SHP77 (cell line): ENCODE measurements at regions not wholly inside any gene's neighbourhood (a gene's known extent, or its start where the extent isn't known, plus 50 kb on each side); places are given as distances from the start of the nearest gene placed in this dataset.

Experiments
- DNase-seq, 2 experiments: peaks; one replicate each; lab custom pipeline; 2025; lab: John Stamatoyannopoulos, UW

DNA sequence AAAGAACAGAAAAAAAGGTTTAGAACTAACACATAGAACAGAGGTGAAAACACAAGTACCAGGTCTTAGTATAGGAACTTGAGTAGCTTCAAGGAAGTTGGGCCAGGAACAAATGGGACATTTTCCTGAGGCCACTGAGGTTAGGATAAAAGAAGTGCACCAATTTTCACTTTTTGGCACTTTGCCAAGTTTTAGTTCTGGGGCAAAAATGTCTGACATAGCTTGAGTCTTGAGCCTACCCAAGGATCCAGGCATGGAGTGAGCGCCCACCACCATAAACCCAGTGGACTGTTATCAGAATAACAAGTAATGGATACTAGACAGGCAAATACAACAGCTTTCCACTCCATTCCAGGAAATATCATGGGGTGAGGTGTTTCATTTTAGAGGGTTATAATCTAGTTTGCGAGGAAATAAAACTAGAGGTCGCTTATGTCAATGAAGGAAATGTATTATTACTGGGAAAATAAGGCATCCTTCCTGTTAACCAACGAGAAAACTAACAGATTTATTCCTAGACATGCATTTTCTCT is 199.7 kb upstream of the HMGA2 start:
- DNase-seq, result no peak

DNA sequence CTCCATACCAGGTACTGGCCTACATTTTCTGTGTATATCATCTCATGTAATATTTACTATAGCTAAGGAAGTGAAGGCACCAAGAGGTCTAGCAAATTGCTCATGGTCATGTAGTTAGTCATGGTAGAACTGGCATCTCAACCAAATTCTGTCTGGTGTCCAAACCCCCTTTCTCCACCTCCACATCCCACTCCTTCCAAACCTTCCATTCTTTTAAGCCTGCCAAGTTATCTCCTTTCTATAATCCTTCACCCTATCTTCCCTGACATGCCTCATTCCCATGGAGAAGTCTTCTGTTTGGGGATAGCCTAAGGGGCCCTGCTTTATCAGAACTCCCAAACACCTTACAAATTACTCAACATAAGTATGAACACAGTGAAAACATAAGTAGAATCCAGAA is 196.2 kb upstream of the HMGA2 start:
- no peak for DNase-seq

DNA sequence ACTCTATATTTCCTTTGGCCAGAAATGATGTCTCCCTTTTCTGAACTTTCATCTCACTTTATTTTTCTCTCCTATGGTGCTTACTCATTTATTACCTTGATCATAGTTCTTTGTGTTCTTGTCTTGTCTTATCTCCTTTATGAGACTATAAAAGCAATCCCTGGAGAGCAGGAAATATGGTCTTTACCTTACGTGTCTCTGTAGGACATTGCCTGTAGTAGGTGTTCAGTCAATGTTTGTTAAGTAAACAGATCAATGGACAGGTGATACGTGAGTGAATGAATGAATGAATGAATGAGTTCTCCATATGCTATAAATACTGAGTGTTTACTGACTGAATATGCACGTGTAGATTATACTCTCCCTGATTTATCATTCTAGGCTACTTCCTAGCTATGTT is 193.7 kb upstream of the HMGA2 start:
- no peak for DNase-seq

DNA sequence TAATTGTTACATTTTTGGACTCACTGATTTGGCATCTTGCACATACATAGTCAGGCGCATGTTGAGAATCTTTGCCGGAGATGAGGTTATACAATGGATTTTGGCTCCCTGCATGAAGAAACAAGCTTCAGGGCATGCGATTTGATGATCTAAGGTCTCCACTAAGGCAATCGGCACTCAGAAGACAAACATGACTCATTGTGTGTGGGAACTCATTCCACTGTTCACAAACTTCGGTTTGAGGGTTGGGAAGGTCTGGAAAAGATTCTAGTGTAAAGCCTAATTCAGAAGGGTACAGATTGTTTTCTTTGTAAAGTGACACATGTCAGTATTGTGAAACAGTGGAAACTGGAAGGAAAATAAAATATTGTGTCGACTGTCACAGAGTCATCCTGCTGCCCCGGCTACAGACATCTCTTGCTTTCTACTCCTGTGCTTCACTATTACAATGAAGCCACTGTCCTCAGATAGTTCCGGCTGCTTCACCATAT is 192.6 kb upstream of the HMGA2 start:
- no peak for DNase-seq

DNA sequence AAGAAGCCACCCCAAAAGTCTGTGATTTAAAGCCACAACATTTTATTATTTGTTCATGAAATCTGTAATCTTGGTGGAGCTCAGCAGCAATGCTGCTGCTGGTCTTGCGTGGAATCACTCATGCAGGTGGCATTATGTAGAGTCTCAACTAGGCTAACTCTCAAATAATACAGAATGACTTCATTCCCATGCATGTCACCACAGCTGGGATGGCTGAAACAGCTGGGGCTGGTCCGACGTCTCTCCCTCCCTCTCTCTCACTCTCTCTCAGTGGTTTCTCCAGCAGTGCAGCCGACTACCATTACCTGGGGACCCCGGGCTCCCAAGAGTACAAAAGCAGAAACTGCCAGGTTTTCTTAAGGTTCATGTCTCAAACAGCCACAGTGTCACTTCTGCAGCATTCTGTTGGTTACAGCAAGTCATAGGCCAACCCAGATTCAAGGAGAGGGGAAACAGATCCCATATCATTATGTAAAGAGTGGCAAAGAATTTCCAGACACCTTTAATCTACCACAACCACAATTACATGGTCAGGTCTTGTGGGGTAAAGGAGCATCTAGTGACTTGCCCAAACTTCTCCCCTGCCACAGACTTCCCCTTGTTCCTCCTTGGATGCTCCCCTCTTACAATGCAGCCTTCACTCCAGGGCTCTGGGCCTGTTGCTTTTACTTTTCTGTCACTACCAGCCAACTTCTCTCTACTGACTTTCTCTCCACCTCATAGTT is 192.0 kb upstream of the HMGA2 start:
- no peak for DNase-seq

DNA sequence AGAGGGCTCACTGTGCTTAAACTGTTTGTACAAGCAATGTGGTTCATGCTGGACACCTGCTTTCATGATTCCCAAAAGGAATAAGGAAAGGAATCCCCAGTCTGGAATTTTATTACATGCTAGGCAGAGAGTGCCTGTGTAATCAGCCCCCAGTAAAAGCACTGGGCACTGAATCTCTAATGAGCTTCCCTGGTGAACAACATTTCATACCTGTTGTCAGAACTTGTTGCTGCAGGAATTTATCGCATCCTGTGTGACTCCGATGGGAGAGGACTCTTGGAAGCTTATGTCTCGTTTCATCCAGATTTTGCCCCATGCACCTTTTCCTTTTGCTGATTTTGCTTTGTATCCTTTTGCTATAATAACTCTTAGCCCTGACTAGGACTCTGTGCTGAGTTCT is 190.2 kb upstream of the HMGA2 start:
- no peak for DNase-seq

DNA sequence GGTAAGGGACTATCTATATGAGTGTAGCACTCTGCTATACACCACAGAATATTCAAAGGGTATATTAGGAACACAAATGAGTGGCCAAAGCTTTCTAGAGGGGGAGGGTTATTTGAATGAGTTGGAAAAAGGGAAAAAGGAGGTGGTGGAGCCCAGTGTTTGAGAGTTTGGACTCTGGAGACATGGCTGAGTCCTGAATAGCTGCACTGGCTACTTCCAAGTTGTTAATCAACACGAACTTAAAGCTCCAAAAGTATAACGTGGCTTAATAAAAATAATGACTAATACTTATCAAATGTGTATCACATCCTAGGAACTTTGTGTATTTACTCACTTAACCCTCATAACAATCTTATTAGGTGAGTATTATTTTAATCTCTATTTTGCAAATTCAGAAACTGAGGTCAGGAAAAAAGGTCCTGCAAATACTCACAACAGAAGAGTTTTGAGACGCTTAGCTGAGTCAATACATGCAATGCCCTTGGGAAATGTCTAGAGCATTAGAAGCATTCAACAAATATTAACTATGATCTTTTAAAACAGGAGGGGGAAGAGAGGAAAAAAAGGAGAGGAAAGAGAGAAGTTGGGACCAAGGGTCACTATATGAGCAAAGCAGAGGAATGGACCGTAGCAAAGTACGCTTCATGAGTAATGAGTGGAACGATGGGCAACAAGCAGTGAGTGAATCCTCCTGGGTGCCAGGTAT is 189.5 kb upstream of the HMGA2 start:
- DNase-seq, result no peak

DNA sequence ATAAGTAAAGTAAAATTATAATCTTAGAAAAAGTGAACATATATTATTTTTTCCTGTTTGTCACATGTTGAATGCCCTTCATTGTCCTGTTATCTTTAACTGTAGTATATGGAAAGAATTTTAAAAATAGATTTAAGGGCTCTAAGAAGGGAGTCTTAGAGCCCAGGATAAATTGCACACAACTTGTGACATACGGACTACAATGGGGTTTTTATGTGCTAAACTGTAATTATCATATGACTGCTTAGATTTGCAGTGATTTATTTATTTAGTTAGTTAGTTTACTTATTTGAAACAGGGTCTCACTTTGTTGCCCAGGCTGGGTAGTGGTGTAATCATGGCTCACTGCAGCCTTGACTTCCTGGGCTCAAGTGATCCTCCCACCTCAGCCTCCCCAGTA is 187.8 kb upstream of the HMGA2 start:
- no peak for DNase-seq

DNA sequence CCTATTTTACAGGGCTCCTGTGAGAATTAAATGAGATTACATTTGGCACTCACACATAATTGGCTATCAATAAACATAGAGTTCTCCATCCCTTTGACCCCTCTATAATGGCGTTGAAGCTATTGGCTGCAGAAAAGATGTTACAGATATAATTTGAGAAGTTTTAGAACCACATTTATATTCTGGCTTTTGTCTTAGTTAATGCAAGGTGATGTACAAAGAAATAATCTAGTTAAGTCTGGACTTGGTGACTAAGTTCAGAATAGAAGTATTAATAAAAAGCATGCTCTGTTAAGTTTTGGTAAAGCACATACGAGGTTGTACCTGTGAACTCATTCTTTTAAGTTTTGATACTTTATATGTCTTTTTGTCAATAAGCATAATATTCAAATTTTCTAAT is 187.1 kb upstream of the HMGA2 start:
- DNase-seq, result no peak

DNA sequence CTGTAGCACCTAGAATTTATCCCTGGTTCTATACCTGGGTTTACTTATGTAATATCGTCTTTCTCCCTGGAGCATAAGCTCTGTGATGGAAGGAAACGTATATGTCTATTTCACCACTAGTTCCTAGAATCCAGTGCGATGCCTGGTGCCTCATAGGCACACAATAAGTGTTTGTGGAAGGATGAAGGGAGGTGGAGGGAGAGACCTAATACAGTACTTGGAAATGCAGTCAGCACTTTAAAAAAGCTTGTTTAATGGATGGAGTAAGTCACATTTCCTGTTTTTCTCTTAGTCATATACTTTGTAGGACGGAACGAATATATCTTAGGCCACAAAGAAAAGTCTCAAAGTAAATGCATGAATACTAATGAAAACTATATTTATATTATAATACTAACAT is 186.5 kb upstream of the HMGA2 start:
- no peak for DNase-seq

DNA sequence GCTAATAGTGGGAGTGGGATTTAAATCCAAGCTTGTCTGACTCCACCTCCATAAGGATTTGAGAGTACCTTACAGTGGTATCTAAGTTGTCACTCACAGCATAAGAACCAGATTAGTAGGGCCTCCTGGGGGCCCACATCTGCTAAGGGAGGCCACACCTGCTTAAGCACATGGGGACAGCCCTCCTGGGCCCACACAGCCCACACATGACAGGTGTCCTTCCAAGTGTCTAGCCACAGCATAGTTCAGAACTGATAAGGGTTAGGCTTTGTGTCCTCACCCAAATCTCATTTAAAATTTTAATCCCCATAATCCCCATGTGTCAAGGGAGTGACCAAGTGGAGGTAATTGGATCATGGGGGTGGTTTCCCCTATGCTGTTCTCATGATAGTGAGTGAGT is 186.0 kb upstream of the HMGA2 start:
- DNase-seq, result no peak

DNA sequence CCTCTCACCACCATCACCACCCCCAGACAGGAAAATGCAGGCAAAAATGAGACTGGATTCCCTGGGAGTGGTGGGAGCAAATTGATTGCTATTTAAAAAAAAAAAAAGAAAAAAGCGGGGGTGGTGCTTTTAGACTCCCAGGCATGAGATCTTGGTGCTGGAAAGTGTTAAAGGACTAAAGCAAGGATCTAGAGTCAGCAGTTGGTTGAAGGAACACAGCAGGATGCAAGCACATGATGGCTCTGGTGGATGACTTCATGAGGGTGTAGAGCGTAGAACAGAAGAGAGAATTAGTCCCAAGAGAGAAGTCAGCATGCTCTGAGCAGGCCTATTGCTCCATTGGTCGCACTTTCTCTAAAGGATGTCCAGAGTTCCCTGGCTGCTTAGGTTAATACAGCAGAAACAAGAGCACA is 183.8 kb upstream of the HMGA2 start:
- no peak for DNase-seq

DNA sequence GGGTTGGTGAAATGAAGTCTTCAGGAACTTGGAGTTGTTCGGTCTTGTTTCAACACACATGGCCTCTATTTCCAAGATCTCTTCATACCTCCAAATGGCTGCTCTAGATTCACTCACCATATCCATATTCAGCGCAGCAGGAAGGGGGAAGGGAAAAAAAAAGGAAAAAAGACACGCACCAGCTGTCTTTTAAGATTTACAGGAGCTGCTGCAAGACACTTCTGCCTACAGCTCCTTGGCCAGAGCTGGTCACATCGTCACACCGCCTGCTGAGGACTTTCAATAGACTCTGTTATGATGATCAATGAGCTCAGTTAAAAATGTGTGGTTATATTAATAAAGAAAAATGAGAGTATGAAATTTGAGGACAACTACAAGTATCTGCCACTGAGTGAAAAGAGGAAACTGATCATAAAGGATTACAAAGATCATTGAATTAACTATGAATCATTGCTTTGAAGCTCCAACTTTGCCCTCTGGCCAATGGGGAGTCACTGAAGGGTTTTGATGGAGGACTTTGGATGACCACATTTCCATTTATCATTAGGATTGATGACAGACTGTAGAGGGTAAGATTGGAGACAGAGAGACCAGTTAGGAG is 182.1 kb upstream of the HMGA2 start:
- DNase-seq, result no peak

DNA sequence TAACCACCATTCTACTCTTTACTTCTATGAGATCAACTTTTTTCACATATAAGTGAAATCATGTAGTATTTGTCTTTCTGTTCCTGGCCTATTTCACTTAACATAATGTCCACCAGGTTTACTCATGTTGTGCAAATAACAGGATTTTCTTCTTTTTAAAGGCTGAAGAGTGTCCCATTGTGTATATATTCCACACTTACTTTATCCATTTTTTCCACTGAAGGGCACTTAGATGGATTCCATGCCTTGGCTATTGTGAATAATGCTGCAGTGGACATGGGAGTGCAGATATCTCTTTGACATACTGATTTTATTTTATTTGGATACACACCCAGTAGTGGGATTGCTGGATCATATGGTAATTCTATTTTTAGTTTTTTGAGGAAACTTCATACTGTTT is 181.1 kb upstream of the HMGA2 start:
- no peak for DNase-seq

DNA sequence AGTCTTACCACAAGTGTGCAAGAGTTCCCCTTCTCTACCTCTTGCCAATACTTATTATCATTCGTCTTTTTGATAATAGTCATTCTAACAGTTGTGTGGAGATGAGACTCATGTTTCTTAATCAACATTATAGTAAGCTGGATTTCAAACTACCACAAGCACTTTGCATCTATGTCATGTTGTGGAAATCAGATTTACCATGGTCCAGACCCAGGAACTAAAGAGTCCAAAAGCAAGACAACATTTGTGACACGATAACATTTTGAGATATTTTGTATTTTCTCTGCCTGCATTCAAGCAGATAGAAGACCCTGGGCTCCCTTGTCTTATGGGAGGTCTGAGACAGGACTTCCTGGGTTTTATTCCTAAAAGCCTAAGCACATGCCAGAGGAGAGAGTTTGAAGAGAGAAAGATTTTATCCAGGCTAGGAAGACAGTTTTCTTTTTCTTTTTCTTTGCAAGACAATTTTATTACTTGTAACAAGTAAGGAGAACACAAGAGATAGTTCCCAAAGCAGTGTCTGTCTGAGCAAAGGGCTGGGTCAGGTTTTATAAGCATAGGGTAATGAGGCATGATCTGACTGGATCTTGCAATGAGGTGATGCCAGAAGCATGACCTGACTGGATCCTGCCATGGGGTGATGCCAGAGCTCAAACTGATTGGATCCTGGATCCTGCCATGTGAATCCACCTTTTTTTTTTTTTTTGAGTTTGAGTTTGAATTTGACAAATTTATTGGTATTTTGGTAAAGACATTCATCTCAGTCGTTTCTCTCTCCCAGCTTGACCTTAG is 180.5 kb upstream of the HMGA2 start:
- DNase-seq, result no peak

DNA sequence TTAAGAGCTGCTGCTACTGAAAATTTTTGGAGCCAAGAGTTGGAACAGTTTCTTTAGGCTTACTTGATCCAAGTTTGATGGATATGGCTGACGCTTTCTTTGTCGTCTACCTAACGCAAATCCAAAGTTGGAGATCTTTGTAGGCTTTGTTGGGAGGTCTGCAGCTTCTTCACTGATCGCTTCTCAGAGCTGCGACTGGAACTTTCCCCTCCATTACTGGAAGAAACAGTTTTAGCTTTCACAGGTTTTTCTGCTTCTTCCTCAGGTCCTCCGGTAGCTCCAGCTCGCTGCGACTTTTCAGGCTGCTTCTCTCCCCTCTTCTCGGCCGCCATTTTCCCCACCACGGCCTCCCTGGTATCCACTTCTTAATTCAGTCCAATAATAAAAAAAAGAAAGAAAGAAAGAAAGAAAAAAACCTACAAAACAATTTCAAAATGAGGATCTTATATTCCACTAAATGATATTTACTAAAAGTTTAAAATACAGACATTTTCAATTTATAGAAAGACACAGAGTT is 178.1 kb upstream of the HMGA2 start:
- DNase-seq, result no peak

DNA sequence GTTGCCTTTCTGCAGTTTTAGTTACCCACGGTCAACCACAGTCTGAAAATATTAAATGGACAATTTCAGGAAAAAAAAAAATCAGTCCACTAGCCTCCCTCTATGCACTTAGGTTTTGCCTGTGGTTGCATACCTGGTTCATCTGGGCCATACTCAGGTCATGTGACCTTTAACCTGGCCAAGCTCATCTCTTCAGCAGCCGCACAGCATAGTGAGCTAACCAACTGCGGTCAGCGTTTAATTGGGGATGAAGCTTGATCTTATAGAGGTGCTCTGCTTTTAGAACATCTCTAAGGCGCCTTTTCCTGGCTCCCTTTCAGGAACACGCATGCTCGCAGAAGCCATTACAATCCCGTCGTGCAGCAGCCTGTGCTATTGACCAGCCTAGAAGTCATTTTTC is 177.2 kb upstream of the HMGA2 start:
- no peak for DNase-seq

DNA sequence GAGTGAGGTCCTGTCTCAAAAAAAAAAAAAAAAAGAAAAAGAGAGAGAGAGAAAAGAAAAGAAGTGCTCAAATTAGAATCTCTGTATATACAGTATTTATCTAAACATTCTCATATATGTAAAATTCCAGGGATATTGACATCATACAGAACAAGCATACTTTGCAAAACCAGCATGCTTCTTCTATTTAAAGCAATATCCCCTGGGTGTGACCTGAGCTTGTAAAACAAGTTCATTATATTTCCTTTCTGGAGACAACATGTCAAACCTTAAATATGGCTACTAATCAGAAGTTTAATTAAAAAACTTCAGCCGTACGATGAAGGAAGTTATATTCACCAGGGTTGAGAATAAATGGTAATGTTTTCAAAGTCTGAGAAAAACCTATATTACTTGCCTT is 175.8 kb upstream of the HMGA2 start:
- no peak for DNase-seq

DNA sequence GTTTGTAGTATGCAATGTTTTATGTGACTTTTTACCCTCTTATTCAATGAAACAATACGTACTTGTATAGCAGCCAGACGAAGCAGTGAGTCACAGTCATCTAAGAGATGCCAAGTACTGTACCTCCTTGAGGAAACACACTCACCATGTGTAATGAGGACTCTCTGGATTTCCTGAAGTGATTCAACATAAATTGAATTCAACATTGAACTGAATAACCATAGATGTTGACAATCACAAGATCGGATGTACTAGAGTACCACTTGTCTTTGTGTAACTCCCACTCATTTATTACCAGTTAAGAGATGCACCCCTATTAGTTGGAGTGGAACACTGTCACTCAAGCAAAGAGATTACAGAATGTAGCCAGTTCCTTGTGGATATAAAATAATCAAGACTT is 175.2 kb upstream of the HMGA2 start:
- no peak for DNase-seq

DNA sequence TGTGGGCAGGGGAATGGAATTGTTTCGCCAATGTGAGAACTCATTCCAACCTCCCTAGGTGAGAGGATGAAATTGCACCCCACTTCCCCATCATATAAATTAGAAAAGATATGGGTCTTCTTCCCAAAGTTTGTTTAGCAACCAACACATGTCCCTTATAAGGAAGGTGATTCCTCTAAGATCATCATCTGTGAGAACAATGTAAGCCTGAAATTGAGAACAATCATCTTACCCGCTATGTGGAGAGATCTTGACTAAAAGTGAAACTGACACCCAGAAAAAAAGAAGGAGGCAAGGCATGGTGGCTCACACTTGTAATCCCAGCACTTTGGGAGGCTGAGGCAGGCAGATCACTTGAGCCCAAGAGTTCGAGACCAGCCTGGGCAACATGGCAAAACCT is 173.2 kb upstream of the HMGA2 start:
- DNase-seq, result no peak

DNA sequence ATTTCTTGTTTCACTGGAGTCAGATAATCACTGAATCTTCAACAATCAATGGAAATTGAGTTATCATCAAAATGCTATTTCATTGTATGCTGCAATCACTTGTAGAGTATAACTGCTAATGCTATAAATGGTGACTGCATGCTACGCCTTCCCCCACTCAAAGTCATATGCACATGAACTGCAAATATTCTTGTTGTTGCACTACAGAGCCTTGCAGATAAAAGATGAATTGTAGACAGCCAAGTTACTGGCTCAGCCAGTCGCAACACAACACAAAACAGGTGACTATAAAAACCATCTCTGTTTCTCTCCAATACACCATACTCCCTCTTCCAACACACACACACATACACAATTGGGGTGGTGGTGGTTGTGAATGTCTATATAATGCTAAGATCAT is 171.0 kb upstream of the HMGA2 start:
- no peak for DNase-seq
